ENCODE measurements at regions not wholly inside any gene's neighbourhood (a gene's known extent, or its start where the extent isn't known, plus 50 kb on each side); places are given as distances from the start of the nearest gene placed in this dataset.

- TF ChIP-seq CTCF (IDR thresholded peaks at IDR 0.05 in 4 of 5, conservative IDR thresholded peaks at IDR 0.05 in 1 of 5) (no peak), POLR2A (IDR thresholded peaks at IDR 0.05) (no peak)
These were observed 190.9 kb upstream of the FREM1 start for GRCh38 chr9:15101095-15101494.
